ENCODE measurements at regions not wholly inside any gene's neighbourhood (a gene's known extent, or its start where the extent isn't known, plus 50 kb on each side); places are given as distances from the start of the nearest gene placed in this dataset.

GRCh38 chr10:8534891-8535290 lies 480.4 kb downstream of the GATA3 start:
- Mint-ChIP-seq H3K27me3 (peaks cover 24% of the 10 kb centered on the region), H3K27ac (no peak overlapping the region), H3K4me1 (peaks cover 0 to 4% (median 0%) of the 10 kb centered on the region in 4 donors), H3K9me3 (peaks cover 0 to 4% (median 1%) of the 10 kb centered on the region in 7 donors), H3K36me3 (no peaks in the 10 kb centered on the region), H3K4me3 (no peak overlapping the region)
- peaks cover 7% of the 10 kb centered on the region for H3K27me3 ChIP-seq (ENCODE audit: control insufficient read depth, insufficient read depth, low read length)
- no peaks in the 10 kb centered on the region for H3K36me3 ChIP-seq (ENCODE audit: control insufficient read depth, insufficient read depth, low read length)
- ATAC-seq (ENCODE audit: low read depth in 2 of 2) = no peak
- DNase-seq = no peak
- peaks cover 0 to 4% of the 10 kb centered on the region in 2 experiments for H3K9me3 ChIP-seq (ENCODE audit: control insufficient read depth in 2 of 2, low read length in 2 of 2)
- no peak overlapping the region for H3K4me3 ChIP-seq (ENCODE audit: low read depth, low read length)
- H3K4me1 ChIP-seq (ENCODE audit: control insufficient read depth, insufficient read depth, low read length, poor library complexity, severe bottlenecking) = no peaks in the 10 kb centered on the region
- no peak overlapping the region for H3K27ac ChIP-seq (ENCODE audit: insufficient read depth, low read length, poor library complexity, severe bottlenecking)

- DNase-seq (no peak), ATAC-seq (ENCODE audit: low read depth in 2 of 2) (no peak)
- Mint-ChIP-seq H3K9me3 (peaks cover 0 to 8% (median 1%) of the 10 kb centered on the region in 7 donors), H3K4me3 (no peak overlapping the region), H3K4me1 (no peaks in the 10 kb centered on the region), H3K36me3 (no peaks in the 10 kb centered on the region), H3K27ac (no peak overlapping the region), H3K27me3 (peaks cover 24% of the 10 kb centered on the region)
- peaks cover 0 to 4% of the 10 kb centered on the region in 2 experiments for H3K9me3 ChIP-seq (ENCODE audit: control insufficient read depth in 2 of 2, low read length in 2 of 2)
- no peak overlapping the region for H3K4me3 ChIP-seq (ENCODE audit: low read depth, low read length)
- no peaks in the 10 kb centered on the region for H3K4me1 ChIP-seq (ENCODE audit: control insufficient read depth, insufficient read depth, low read length, poor library complexity, severe bottlenecking)
- H3K27me3 ChIP-seq (ENCODE audit: control insufficient read depth, insufficient read depth, low read length) = peaks cover 2% of the 10 kb centered on the region
- H3K36me3 ChIP-seq (ENCODE audit: control insufficient read depth, insufficient read depth, low read length) = no peaks in the 10 kb centered on the region
- no peak overlapping the region for H3K27ac ChIP-seq (ENCODE audit: insufficient read depth, low read length, poor library complexity, severe bottlenecking)
Measured at GRCh38 chr10:8539056-8539455, 484.6 kb downstream of the GATA3 start.

GRCh38 chr10:8543361-8544056 lies 489.0 kb downstream of the GATA3 start:
- DNase-seq (no peak), ATAC-seq (ENCODE audit: low read depth in 2 of 2) (no peak)
- Histone ChIP-seq H3K4me3 (ENCODE audit: low read depth, low read length) (no peak overlapping the region), H3K9me3 (ENCODE audit: control insufficient read depth in 2 of 2, low read length in 2 of 2) (peaks cover 0 to 4% of the 10 kb centered on the region in 2 experiments), H3K27ac (ENCODE audit: insufficient read depth, low read length, poor library complexity, severe bottlenecking) (no peak overlapping the region), H3K4me1 (ENCODE audit: control insufficient read depth, insufficient read depth, low read length, poor library complexity, severe bottlenecking) (no peaks in the 10 kb centered on the region), H3K36me3 (ENCODE audit: control insufficient read depth, insufficient read depth, low read length) (no peaks in the 10 kb centered on the region), H3K27me3 (ENCODE audit: control insufficient read depth, insufficient read depth, low read length) (peaks cover 4% of the 10 kb centered on the region)
- no peak overlapping the region for H3K4me3 Mint-ChIP-seq
- peaks cover 0 to 3% (median 0%) of the 10 kb centered on the region in 4 donors for H3K4me1 Mint-ChIP-seq
- peaks cover 0 to 8% (median 2%) of the 10 kb centered on the region in 7 donors for H3K9me3 Mint-ChIP-seq
- H3K36me3 Mint-ChIP-seq = no peaks in the 10 kb centered on the region
- H3K27me3 Mint-ChIP-seq = peaks cover 8% of the 10 kb centered on the region
- no peak overlapping the region for H3K27ac Mint-ChIP-seq

- Histone ChIP-seq H3K27me3 (ENCODE audit: control insufficient read depth, insufficient read depth, low read length) (peaks cover 5% of the 10 kb centered on the region), H3K27ac (ENCODE audit: insufficient read depth, low read length, poor library complexity, severe bottlenecking) (no peak overlapping the region), H3K4me1 (ENCODE audit: control insufficient read depth, insufficient read depth, low read length, poor library complexity, severe bottlenecking) (no peaks in the 10 kb centered on the region), H3K36me3 (ENCODE audit: control insufficient read depth, insufficient read depth, low read length) (no peaks in the 10 kb centered on the region), H3K4me3 (ENCODE audit: low read depth, low read length) (no peak overlapping the region), H3K9me3 (ENCODE audit: control insufficient read depth in 2 of 2, low read length in 2 of 2) (peaks cover 0 to 6% of the 10 kb centered on the region in 2 experiments)
- Mint-ChIP-seq H3K4me3 (no peak overlapping the region), H3K27ac (no peak overlapping the region), H3K27me3 (peaks cover 13% of the 10 kb centered on the region), H3K36me3 (no peaks in the 10 kb centered on the region), H3K9me3 (peaks cover 0 to 8% (median 3%) of the 10 kb centered on the region in 7 donors), H3K4me1 (peaks cover 0 to 3% (median 0%) of the 10 kb centered on the region in 4 donors)
- ATAC-seq (ENCODE audit: low read depth in 2 of 2) = no peak
- DNase-seq = no peak
Measured at GRCh38 chr10:8544057-8544380, 489.5 kb downstream of the GATA3 start.

DNA sequence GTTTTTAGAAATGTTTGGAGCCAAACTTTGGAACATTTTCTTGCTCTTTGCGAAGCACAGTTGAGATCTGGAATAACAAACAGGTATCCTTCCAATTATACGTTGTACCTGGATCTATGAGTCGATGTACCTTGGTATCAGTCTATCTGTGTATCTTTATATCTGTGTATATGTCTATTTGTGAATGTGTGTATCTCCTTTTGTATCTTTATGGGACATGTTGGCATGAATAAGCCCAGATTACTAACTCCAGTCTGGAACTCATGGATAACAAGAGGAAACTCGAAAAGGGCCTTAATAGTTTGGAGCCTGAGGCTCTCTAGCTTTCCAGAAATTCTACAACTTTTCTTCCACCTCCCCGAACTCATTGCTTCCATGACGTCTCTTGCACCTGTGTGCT lies 490.0 kb downstream of the GATA3 start:
- no peaks in the 10 kb centered on the region for H3K36me3 Mint-ChIP-seq
- H3K4me1 Mint-ChIP-seq = peaks cover 0 to 3% (median 0%) of the 10 kb centered on the region in 4 donors

GRCh38 chr10:8554574-8554973 lies 500.1 kb downstream of the GATA3 start:
- no peaks in the 10 kb centered on the region for H3K36me3 ChIP-seq (ENCODE audit: control insufficient read depth, insufficient read depth, low read length)
- H3K27ac ChIP-seq (ENCODE audit: insufficient read depth, low read length, poor library complexity, severe bottlenecking) = no peak overlapping the region
- H3K4me1 ChIP-seq (ENCODE audit: control insufficient read depth, insufficient read depth, low read length, poor library complexity, severe bottlenecking) = no peaks in the 10 kb centered on the region
- no peaks in the 10 kb centered on the region for H3K27me3 ChIP-seq (ENCODE audit: control insufficient read depth, insufficient read depth, low read length)
- Mint-ChIP-seq H3K4me1 (no peaks in the 10 kb centered on the region), H3K27me3 (peaks cover 33% of the 10 kb centered on the region), H3K4me3 (no peak overlapping the region), H3K27ac (no peak overlapping the region), H3K36me3 (no peaks in the 10 kb centered on the region), H3K9me3 (peaks cover 0 to 4% (median 0%) of the 10 kb centered on the region in 7 donors)
- ATAC-seq (ENCODE audit: low read depth in 2 of 2) (no peak), DNase-seq (no peak)
- H3K9me3 ChIP-seq (ENCODE audit: control insufficient read depth in 2 of 2, low read length in 2 of 2) = no peaks in the 10 kb centered on the region
- no peak overlapping the region for H3K4me3 ChIP-seq (ENCODE audit: low read depth, low read length)

More for the DNA sequence above, 490.0 kb downstream of the GATA3 start:
- DNase-seq = no peak
- Histone ChIP-seq H3K4me3 (ENCODE audit: low read depth, low read length) (no peak overlapping the region), H3K4me1 (ENCODE audit: control insufficient read depth, insufficient read depth, low read length, poor library complexity, severe bottlenecking) (no peaks in the 10 kb centered on the region), H3K36me3 (ENCODE audit: control insufficient read depth, insufficient read depth, low read length) (no peaks in the 10 kb centered on the region), H3K27ac (ENCODE audit: insufficient read depth, low read length, poor library complexity, severe bottlenecking) (no peak overlapping the region), H3K9me3 (ENCODE audit: control insufficient read depth in 2 of 2, low read length in 2 of 2) (peaks cover 0 to 9% of the 10 kb centered on the region in 2 experiments), H3K27me3 (ENCODE audit: control insufficient read depth, insufficient read depth, low read length) (peaks cover 8% of the 10 kb centered on the region)
- ATAC-seq (ENCODE audit: low read depth in 2 of 2) = no peak
- Mint-ChIP-seq H3K9me3 (peaks cover 0 to 8% (median 3%) of the 10 kb centered on the region in 7 donors), H3K4me3 (no peak overlapping the region), H3K27me3 (peaks cover 15% of the 10 kb centered on the region), H3K27ac (no peak overlapping the region)

DNA sequence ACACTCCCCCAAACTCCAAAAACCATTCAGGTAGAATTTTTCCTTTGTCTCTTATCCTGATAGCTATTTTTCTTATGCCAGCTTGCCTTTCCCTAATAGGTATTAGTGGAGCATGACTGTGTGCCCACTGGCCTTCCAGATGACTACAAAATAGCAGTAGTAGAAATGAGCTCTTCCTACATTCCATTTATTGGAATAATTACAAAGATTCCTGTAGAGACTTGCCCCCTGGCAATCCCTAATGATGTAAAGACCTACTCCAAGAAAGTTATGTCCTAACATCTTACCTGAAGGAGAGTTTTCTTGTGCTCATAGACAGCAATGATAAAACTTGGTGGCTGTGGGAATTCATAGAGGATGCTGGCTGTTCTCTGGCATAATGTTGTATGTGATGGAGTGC lies 501.8 kb downstream of the GATA3 start:
- no peak for DNase-seq
- Mint-ChIP-seq H3K4me1 (no peaks in the 10 kb centered on the region), H3K27me3 (peaks cover 28% of the 10 kb centered on the region), H3K27ac (no peak overlapping the region), H3K36me3 (no peaks in the 10 kb centered on the region), H3K4me3 (no peak overlapping the region), H3K9me3 (peaks cover 0 to 4% (median 0%) of the 10 kb centered on the region in 7 donors)
- Histone ChIP-seq H3K27ac (ENCODE audit: insufficient read depth, low read length, poor library complexity, severe bottlenecking) (no peak overlapping the region), H3K4me3 (ENCODE audit: low read depth, low read length) (no peak overlapping the region), H3K4me1 (ENCODE audit: control insufficient read depth, insufficient read depth, low read length, poor library complexity, severe bottlenecking) (no peaks in the 10 kb centered on the region), H3K27me3 (ENCODE audit: control insufficient read depth, insufficient read depth, low read length) (no peaks in the 10 kb centered on the region), H3K36me3 (ENCODE audit: control insufficient read depth, insufficient read depth, low read length) (no peaks in the 10 kb centered on the region), H3K9me3 (ENCODE audit: control insufficient read depth in 2 of 2, low read length in 2 of 2) (no peaks in the 10 kb centered on the region)
- no peak for ATAC-seq (ENCODE audit: low read depth in 2 of 2)

DNA sequence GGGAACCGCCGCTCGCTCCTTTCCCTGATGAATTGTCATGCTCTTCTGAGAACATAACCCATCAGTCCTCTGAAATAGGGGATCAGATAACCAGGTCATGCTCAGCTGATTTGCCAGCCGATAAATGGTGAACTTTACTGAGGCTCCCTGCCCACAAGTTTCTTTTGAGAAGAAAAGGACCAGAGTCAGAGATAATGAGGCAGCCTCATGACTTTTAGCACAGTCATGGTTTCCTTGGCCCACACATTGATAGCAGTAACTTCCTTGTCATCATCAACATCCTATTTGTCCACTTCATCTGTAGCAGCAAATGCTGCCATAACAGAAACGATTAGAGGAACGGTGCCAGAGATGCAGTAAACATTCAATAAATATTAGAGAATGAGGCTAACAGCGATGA lies 509.0 kb downstream of the GATA3 start:
- no peak overlapping the region for H3K27ac Mint-ChIP-seq
- ATAC-seq (ENCODE audit: low read depth in 2 of 2) (no peak), DNase-seq (peak in 1 of 3 donors; percentile 7)
- H3K27ac ChIP-seq (ENCODE audit: insufficient read depth, low read length, poor library complexity, severe bottlenecking) = no peak overlapping the region
- no peaks in the 10 kb centered on the region for H3K9me3 ChIP-seq (ENCODE audit: control insufficient read depth in 2 of 2, low read length in 2 of 2)
- H3K4me1 Mint-ChIP-seq = no peaks in the 10 kb centered on the region
- no peaks in the 10 kb centered on the region for H3K36me3 Mint-ChIP-seq
- no peaks in the 10 kb centered on the region for H3K27me3 ChIP-seq (ENCODE audit: control insufficient read depth, insufficient read depth, low read length)
- no peak overlapping the region for H3K4me3 ChIP-seq (ENCODE audit: low read depth, low read length)
- H3K4me3 Mint-ChIP-seq = no peak overlapping the region
- H3K4me1 ChIP-seq (ENCODE audit: control insufficient read depth, insufficient read depth, low read length, poor library complexity, severe bottlenecking) = no peaks in the 10 kb centered on the region
- H3K27me3 Mint-ChIP-seq = peaks cover 27% of the 10 kb centered on the region
- H3K9me3 Mint-ChIP-seq = peaks cover 0 to 3% (median 0%) of the 10 kb centered on the region in 7 donors
- no peaks in the 10 kb centered on the region for H3K36me3 ChIP-seq (ENCODE audit: control insufficient read depth, insufficient read depth, low read length)
